Hindlimb muscle (tissue), 1 donor: ENCODE measurements at regions not wholly inside any gene's neighbourhood (a gene's known extent, or its start where the extent isn't known, plus 50 kb on each side); places are given as distances from the start of the nearest gene placed in this dataset.

ENCODE experiments used
- DNase-seq: peaks from one replicate; pipeline ENCODE4 v3.0.0-alpha.2; 2013

DNA sequence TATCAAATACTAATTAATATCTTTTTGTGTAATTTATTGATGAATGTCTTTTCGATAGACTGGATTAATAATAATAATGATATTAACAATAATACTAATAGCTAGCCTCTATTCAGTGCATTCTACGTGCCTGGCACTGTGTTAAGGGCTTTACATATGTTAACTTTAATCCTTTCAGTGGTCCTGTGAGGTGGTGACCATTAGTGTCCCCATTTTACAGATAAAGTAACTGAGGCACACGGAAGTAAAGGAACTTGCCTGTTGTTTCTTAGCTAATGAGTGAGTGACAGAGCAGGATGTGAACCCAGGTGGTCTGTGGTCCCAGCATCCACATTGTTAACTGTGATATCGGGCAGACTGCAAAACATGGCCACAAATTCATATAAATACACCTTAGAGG lies 335.7 kb upstream of the PROX1 start:
- no peak for DNase-seq

GRCh38 chr1:213656039-213656438 lies 331.7 kb upstream of the PROX1 start:
- DNase-seq, result no peak

DNA sequence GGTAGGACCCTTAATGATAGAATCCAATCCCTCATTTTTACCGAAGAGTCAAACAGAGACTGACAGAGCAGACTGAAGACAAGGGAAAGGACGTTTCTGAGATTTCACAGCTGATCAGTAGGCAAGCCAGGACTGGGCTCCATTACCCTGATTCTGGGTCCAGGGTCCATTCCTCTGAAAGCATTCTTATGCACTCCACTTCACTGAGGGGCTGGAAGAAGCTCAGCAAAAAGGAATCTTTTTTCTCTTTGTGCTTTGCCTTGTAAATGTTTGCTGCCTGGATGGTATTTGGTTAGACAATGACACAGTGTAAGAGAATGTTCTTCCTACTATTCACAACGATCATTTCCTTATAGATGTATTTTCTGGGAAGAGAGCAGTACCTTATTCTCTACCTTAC lies 331.3 kb upstream of the PROX1 start:
- no peak for DNase-seq

DNA sequence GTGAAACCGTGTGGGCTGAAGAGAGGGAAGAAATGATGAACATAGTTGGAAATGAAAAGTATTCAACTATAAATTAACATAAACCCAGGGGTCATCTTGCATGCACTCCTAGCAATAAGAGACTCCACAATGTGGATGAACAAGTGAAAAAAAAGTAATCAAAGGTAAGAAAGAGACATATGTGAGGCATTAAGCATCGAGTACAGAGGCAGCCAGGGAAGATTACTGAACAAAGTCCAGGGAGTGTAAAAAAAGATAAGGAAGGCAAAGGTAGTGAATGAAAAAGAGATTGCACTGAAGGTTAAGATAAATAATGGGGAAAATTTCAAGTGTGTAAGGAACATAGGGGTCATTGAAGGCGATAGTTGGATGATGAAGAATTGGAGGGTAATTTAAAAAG lies 330.8 kb upstream of the PROX1 start:
- DNase-seq, result no peak

DNA sequence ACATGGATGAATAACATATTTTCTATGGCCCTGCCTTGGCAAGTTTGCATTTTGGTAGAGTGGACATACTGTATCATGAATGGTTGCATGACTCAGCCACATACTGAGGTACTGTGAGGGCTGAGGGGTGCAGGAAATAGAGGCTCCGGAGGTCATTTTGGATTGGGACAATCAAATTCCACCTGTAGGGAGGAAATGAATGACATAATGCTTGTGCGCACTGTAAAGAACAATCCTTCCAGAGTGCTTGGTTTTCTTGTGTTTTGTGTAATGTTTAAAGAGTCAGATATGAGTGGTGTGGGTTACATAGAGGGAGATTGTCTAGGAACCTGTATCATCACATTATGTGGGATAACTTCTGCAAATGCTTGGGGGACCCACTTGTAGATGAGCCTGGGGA lies 329.9 kb upstream of the PROX1 start:
- no peak for DNase-seq

GRCh38 chr1:213658457-213658856 lies 329.3 kb upstream of the PROX1 start:
- no peak for DNase-seq

DNA sequence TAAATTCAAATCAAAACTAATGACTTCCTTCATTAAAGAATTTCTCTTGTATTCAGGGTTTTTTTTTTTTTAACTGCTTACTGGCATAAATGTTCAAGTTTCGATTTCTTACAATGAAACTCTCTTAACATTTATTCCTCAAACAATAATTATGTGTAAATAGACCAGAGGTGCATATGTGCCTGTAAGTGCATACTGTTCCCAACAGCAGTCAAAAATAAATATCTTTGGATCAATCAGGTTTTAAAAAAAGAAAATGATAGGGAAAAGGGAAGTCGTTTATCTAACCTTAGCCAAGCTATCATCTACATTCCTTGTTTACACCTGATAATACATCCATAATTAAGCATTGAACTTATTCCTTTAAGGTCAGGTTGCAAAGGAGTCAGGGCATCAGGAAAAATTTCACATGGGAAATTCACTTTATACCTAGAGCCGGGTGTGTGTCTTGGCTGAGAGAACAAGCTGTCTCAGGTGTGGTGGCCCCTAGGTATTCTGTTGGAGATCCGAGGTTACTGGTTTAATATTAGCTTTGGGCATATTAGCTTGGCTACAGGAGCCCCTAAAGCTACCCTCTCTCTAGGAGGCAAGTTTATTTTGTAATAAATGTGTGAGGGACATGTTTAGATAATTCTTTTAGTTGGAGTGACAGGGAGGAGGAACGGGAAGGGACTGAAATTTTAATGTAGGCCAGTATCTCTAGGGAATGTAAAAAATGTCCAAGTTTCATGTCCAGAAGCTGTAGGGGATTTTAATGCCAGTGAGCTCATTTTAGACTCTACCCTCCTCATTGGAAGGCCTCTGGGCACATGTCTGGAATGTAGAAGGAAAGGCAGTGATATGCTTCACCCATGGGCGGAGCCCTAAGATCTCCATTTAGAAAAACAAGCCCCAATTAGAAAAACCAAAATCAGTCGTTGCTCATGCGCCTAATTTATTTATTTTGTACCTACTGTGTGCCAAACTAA lies 327.9 kb upstream of the PROX1 start:
- no peak for DNase-seq

DNA sequence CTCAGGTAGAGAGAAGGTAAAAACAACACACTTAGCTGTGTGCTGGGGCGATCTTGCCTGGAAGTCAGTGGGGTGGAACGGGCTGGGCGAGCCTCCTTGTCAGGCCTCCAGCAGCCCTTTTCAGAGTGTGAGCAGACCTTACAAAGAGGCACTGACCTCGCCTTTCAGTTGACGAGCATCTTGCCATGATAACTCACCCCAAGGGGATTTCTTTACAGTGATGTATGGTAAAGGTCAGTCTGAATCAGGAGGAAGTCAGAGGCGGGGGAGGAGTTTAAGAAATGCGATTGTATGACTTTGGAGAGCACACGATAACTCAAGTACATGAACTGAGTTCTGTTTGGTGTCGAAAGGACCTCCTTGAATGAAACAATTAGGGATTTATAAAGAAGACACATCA lies 326.5 kb upstream of the PROX1 start:
- no peak for DNase-seq

DNA sequence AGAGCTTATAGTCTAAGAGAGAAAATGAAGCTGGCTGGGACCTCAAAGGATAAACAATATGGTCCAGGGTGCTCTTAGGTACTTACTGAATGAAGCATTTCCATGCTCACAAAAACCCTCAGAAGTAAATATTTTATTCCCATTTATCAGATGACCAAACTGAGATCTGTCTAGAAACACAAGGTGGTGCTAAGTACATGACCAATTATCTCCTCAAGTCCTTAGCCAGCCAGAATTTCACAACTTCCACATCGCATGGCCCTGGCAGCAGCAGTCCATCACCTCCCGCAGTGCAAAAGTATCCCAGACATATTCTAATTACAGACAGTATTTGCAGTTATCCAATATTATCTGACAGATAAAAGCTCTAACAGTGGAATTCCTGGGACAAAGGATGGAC lies 321.7 kb upstream of the PROX1 start:
- DNase-seq, result no peak

DNA sequence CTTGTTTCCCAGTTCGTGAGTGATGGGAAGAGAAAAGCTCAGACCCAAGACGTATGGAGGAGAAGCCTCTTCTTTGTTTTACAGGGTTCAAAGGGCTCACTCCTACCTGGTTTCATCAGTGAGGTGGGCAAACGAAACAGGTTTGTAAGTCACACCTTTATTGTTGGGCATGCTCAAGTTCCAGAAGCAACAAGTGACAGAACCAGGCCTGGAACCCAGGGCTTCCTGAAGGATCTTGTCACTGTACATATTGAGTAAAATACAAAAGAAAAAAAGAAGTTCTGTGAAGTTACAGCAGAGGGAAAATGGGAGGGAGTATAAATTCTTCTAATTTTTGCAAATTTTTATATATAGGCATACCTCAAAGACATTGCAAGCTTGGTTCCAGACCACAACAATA lies 320.9 kb upstream of the PROX1 start:
- no peak for DNase-seq

DNA sequence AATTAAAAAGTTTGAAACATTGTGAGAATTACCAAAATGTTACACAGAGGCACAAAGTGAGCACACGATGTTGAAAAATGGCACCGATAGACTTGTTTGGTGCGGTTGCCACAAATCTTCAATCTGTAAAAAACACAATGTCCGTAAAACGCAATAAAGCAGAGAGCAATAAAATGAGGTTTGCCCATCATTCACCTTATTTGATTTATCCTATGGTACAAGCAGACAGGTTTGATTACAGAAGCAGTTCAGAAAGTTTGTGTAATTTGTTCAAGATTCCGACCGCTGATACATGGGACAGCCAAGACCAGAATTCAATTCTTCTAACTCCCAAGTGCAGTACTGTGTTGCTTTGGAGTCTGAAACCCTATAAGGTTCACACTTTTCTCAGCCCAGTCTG lies 318.3 kb upstream of the PROX1 start:
- DNase-seq, result no peak

- DNase-seq, result no peak
These were observed 317.6 kb upstream of the PROX1 start for GRCh38 chr1:213669964-213670691.

DNA sequence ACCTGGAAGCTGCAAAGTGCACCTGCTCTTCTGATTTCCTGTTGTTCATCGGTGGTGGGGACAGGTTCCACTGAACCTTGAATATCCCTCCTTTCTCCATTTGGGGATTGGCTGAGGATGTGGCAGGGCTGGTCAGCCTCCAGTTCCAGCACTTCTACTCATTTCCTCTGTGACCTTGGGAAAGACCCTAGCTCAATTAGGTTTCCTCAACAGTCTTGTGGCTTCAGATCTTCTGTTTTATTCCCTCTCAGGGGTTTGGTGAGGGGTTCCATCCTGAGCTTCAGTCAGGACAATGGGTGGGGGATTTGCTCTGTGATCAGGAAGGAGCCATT lies 317.1 kb upstream of the PROX1 start:
- no peak for DNase-seq

DNA sequence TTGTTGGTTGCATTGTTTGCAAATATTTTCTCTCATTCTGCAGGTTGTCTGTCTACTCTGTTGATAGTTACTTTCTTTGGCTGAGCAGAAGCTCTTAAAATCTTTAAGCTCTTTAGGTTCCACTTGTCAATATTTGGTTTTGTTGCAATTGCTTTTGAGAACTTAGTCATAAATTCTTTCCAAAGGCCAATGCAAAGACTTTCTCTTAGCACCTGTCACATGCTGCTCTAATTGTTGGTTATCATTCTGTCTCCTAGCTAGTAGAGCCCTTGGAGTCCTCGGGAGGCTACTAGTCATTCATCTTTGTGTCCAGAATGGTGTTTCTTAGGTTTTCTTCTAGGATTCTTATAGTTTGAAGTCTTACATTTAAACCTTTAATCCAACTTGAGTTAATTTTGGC lies 312.7 kb upstream of the PROX1 start:
- DNase-seq, result no peak

DNA sequence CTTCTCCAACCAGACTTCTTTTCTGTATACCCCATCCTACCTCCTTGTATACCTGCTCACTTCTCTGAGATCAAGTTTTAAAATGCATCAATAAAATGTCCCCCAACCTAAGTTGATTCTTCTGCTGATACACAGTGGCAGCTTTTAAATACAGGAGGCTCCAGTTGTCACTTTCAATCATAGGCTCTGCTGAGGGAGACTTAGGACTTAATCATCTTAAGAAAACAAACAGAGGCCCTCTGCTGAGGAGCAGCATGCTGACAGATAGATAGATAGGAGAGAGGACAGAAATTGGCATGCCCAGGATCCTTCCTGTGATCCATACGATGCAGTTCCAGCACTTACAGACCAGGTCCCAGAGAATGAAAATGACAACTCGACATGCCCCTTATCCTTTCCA lies 311.0 kb upstream of the PROX1 start:
- no peak for DNase-seq

DNA sequence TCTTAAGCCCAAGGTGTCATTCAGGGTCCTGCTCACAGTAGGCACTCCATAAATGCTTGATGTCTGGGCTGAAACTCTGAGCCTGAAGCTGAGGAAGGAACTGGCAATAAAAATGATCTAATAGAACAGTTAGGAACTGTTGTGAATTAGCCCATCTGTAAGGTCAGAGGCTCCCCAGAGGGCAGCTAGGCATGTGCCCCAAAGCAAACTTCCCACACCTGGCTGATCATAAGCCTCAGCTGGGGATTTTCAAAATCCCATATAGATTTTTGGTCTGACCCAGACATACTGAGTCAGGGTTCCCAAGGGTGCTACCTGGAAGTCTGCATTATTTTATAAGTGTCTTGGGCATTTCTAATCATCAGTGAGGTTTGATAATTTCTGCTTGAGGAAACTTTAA lies 309.4 kb upstream of the PROX1 start:
- DNase-seq, result no peak

DNA sequence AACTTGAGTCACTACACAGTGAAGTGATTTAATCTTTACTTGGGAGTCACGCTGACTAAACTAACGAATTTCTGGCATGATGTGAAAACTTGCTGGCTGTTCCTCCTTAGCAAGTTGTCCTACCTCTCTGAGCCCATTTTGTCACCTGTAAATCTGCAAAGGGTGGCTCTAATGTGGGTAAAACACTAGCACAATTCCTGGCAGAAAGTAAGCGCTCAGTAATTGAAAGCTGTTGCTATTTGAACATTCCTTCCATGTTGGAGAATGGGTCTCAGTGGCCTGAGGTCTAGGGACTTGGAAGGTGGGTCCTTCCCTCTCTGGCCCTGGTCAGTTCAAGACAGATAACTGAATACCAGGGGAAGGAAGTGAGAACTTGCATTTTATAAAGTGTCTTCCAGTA lies 309.0 kb upstream of the PROX1 start:
- DNase-seq, result no peak

GRCh38 chr1:213679153-213679552 lies 308.6 kb upstream of the PROX1 start:
- no peak for DNase-seq

GRCh38 chr1:213680677-213681325 lies 307.0 kb upstream of the PROX1 start:
- DNase-seq, result no peak

DNA sequence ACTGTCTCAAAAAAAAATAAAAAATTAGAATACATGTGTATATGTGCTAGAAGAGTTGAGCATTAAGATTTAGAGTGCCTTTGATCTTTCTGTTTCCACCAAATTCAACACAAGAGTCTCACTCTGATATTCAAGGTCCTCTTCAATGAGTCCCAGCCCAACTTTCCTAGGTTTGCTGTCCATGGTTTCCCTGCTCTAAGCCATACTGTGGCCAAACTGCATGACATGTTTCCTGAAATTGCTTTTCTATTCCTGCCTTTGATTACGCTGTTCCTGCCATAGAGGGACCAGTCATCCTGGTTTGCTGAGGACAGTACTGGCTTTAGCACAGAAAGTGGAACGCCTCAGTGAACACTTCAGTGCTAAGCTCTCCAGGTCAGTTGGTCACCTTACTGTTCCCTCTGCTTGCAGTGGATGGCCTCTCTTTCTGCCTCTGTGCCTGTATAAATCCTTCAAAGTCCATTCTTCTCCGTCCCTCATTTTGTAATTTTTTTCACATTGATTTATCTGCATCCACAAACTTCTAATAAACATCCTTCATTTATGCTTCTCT lies 305.9 kb upstream of the PROX1 start:
- no peak for DNase-seq

DNA sequence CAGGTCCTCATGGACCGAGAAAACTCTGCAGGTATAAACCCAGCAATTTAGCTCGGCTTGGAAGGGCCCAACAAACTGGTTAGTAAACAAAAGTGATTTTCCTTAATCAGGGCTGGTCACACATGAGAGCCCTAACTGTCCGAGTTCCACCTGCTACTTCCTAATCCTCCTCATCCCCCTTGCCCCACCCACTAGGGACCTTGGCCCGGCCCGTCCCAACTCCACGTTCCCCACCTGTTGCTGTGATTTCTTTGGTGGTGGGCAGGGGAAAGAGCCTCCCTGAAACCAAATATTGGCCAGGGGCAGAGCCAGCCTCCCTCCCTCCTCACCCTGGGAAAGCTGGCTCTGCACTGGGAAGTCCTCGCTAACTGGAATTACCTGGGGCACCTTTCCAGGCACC lies 304.2 kb upstream of the PROX1 start:
- no peak for DNase-seq

DNA sequence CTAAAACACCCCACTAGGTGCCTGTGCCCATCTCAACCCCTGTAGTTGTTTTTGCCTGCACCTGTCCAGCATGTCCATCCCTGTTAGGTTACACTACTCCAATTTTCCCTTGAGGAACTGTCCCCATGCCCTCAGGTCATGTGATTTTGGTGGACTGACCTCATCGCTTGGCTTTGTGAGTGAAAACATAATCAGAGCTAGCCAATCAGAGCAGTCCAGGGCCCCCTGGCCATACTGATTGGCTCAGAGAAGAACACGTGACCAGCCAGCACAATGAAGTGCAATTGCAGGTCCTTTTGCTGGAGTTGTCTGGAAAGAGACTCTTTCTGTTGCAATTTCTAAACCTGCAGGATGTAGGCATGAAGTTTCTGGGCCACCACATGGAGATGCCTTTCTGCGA lies 303.3 kb upstream of the PROX1 start:
- no peak for DNase-seq

DNA sequence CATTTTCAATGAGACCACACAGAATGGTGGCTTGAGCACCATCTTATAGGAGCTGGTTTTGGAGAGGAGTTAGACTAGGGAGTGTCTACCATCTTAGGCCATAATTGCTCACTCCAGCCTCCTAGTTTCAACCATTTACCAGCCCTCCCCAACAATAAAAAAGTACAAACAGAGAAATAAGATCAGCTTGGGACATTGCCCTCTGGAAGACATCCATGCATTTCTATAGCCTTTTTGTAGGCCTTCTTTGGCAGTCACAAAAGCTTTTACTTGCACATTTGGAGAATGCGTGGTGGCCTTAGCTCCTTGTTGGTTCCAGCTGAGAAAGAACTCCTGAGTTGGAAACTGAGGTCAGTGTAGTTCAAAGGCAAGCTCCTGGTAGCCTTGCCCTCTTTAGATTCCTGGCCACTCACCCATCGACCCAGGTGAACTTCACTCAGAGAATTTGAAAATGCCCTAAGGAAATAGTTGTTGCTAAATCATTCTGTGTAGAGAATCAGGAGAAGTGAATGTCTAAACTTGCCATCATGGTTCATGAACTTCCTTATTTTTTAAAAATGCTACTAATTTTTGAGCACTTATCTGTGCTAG lies 301.7 kb upstream of the PROX1 start:
- DNase-seq, result peak; percentile 7
